ENCODE measurements at regions not wholly inside any gene's neighbourhood (a gene's known extent, or its start where the extent isn't known, plus 50 kb on each side); places are given as distances from the start of the nearest gene placed in this dataset.

DNA sequence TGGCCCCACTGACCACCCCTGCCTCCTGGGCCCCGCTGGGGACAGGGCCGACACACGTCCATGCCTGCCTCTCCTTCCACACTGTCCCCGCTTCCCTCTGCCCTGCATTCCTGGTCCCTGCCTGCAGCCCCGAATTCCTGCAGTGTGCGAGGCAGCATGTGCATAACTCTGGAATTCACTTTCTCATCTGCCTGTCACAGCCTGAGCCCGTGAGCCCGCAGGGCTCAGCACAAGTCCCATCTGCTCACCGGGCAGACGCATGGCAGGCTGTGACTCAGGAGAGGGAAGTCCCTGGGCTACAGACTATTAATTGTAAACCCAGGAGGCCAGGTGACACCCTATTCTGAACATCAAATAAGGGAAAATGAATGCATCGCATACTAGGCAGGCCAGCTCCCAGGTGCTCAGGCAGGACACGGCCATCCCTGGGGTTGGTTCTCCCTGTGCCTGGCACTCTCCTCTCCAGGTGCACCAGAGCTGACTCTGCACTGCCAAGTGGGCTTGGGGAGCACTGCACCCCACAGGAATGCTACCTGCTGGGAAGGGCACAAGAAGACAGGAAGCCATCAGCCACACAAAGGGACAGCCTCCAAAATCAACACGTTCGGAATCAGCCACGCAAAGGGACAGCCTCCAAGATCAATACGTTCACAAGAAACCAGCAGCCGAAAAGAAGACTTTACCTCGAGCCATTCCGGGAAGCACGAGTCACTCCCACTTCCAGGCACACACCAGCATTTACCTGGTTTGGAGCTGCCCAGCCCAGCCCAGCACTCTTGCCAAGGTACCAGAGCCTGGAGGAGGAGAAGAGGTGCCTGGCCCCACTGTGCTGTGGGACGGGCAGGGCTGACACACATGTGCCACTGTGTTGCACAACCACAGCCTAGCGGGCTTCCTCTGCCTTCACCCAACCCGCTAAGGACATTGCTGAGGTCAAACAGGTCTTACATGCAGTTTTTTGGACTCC, 65.9 kb downstream of the DLL1 start:
- DNase-seq (ENCODE audit: low read depth) (peak; percentile 93), FAIRE-seq (peak; percentile 93)
- TF ChIP-seq, protein P1, sequence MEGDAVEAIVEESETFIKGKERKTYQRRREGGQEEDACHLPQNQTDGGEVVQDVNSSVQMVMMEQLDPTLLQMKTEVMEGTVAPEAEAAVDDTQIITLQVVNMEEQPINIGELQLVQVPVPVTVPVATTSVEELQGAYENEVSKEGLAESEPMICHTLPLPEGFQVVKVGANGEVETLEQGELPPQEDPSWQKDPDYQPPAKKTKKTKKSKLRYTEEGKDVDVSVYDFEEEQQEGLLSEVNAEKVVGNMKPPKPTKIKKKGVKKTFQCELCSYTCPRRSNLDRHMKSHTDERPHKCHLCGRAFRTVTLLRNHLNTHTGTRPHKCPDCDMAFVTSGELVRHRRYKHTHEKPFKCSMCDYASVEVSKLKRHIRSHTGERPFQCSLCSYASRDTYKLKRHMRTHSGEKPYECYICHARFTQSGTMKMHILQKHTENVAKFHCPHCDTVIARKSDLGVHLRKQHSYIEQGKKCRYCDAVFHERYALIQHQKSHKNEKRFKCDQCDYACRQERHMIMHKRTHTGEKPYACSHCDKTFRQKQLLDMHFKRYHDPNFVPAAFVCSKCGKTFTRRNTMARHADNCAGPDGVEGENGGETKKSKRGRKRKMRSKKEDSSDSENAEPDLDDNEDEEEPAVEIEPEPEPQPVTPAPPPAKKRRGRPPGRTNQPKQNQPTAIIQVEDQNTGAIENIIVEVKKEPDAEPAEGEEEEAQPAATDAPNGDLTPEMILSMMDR (IDR thresholded peaks at IDR 0.05; ENCODE audit: insufficient read depth, low read length, severe bottlenecking): no peak
- Histone ChIP-seq H3K27me3 (ENCODE audit: control insufficient read depth, insufficient read depth, low read length) (no peaks in the 10 kb centered on the region), H3K36me3 (ENCODE audit: control insufficient read depth, insufficient read depth, low read length) (no peaks in the 10 kb centered on the region), H3K4me3 (ENCODE audit: low read depth, low read length) (no peak overlapping the region)

DNA sequence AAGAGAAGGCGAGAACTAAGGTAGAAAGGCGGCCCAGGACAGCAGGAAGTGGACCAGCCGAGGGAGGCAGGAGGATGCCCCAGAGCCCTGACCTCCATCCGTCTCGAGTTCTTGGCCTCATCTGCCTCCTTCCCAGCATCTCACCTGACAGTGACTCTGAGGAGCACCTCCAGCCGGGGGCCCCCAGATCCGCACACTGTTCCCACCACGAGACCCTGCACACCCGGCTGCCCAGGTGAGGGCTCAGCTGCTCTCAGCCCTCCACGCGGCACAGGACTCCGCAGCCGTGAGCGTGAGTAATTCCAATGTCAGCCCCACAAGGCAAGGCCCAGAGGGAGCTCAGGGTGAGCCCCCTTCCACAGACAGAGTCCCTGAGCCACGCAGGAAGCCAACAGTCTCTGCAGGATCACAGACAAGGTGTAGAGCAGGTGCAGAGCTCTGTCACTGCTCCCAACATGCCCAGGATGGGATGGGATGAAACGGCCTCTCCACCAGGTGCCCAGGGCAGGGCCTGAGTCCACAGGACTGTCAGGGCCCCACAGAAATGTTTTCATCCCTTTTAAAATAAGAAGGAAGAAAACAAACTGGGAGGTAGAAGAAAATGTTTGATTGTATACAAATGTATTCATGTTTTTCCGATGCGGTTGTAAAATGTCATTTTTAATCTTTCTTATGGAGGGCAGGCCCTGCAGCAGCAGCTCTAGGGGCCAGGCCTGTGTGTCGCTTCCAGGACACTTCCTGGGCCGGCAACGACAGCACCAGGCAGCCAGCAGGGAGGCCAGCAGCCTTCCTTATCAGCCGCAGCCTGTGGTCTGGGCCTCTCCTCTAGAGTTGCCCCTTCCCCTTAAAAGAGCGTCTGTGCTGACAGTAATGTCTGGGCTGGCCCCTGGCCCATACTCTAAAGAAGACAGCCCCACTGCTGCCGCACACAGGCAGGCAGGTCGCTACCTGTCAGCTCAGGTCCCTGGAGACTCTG, 66.9 kb downstream of the DLL1 start:
- TF ChIP-seq, protein P1 (IDR thresholded peaks at IDR 0.05; ENCODE audit: insufficient read depth, low read length, severe bottlenecking): no peak
- no peak for FAIRE-seq
- no peaks in the 10 kb centered on the region for H3K27me3 ChIP-seq (ENCODE audit: control insufficient read depth, insufficient read depth, low read length)
- no peaks in the 10 kb centered on the region for H3K36me3 ChIP-seq (ENCODE audit: control insufficient read depth, insufficient read depth, low read length)
- DNase-seq (ENCODE audit: low read depth): no peak
- no peak overlapping the region for H3K4me3 ChIP-seq (ENCODE audit: low read depth, low read length)

DNA sequence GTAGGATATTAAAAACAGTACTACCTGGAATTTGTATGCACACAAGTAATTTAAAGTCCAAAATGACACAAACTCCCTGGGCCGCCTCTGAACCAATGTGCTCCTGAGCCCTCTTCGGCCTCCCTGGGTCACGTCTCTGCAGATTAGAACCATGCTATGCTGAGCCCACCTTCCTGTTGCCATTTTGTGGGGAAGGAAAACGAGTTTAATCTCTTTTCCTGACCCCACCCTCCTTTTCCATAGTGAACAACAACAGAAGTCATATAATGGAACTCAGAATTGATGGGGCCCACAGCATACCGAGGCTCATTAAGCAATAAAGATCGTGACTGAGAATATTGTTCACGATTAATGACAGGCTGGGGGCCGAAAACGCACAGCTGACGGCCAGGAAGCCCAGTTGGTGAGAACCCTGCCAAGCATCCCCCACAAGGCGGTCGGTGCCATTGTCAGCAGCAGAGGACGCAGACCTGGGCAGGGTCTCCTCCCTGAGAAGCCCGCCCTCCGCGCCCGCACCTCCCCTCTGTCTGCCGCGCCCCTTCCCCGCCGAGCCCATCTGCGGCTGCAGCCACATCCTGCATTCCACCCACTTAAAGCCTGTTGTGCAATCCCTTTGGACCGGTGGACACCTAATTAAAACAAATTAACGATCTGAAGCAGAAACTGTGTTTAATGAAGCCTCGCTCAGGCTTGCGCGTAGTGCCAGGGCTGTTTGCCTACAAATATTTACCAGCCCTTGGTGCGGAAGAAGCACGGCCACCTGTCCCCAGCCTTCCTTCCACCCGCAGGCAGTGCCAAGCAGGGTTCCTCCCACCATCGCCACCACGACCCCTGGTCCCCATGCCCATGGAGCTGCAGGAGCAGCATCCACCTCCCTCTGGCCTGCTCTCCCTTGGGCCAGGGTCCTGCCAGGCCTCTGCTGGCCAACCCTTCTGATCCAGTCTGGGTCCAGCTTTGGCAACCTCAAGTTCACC, 68.1 kb downstream of the DLL1 start:
- FAIRE-seq (no peak), DNase-seq (ENCODE audit: low read depth) (peak; percentile 34)
- Histone ChIP-seq H3K36me3 (ENCODE audit: control insufficient read depth, insufficient read depth, low read length) (no peaks in the 10 kb centered on the region), H3K27me3 (ENCODE audit: control insufficient read depth, insufficient read depth, low read length) (no peaks in the 10 kb centered on the region), H3K4me3 (ENCODE audit: low read depth, low read length) (no peak overlapping the region)
- TF ChIP-seq, protein P1 (IDR thresholded peaks at IDR 0.05; ENCODE audit: insufficient read depth, low read length, severe bottlenecking): no peak

DNA sequence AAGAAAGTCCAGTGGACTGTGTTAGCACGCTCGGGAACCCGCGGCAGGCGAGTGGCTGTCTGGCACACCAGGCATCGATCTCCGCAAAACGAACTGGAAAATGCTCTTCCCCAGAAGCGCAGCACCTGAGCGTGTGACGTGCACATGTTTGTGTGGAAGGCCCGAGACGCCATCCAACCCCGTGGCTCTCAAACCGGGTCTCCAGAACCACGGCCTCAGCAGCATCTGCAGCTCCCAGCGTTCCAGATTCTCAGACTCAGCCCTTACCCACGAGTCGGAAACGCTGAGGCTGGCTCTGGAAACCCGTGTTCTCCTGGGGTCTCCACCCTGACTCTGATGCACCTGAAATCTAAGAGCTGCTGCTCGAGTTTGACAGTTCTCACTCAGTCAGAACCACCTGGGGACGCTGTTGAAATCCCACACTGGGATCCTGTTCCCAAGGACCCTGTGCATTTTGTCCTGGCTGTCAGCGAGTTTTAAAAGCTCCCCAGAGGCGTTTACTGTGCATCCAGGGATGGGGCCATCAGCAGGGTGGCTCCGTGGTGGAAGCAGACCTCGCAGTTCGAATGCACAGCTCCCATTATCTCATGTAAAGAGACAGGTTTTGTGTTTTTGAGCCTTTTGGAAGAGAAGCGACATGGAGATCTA, 69.0 kb downstream of the DLL1 start:
- TF ChIP-seq, protein P1 (IDR thresholded peaks at IDR 0.05; ENCODE audit: insufficient read depth, low read length, severe bottlenecking): no peak
- no peaks in the 10 kb centered on the region for H3K36me3 ChIP-seq (ENCODE audit: control insufficient read depth, insufficient read depth, low read length)
- H3K27me3 ChIP-seq (ENCODE audit: control insufficient read depth, insufficient read depth, low read length): no peaks in the 10 kb centered on the region
- DNase-seq (ENCODE audit: low read depth) (no peak), FAIRE-seq (peak; percentile 72)
- no peak overlapping the region for H3K4me3 ChIP-seq (ENCODE audit: low read depth, low read length)
